Body of pancreas (tissue), 4 donors: ENCODE measurements at regions not wholly inside any gene's neighbourhood (a gene's known extent, or its start where the extent isn't known, plus 50 kb on each side); places are given as distances from the start of the nearest gene placed in this dataset.

ENCODE experiments used
- POLR2A ChIP-seq, 3 donors: fragments of 450-650 bp; IDR thresholded peaks; one replicate each; pipeline ENCODE4 v1.6.1; 2016; ENCODE audit warnings: antibody characterized with exemption in 3 of 3, mild to moderate bottlenecking in 2 of 3
- TF ChIP-seq, protein P1 (sequence below), 7 experiments: fragments of 450-650 bp in 4 of 7; fragments of 200-600 bp in 3 of 7; sonication (generic) in 3 of 7; IDR thresholded peaks; one replicate each; pipeline ENCODE4 v1.5.1; 2016 to 2019; ENCODE audit warnings: antibody characterized with exemption in 7 of 7

DNA sequence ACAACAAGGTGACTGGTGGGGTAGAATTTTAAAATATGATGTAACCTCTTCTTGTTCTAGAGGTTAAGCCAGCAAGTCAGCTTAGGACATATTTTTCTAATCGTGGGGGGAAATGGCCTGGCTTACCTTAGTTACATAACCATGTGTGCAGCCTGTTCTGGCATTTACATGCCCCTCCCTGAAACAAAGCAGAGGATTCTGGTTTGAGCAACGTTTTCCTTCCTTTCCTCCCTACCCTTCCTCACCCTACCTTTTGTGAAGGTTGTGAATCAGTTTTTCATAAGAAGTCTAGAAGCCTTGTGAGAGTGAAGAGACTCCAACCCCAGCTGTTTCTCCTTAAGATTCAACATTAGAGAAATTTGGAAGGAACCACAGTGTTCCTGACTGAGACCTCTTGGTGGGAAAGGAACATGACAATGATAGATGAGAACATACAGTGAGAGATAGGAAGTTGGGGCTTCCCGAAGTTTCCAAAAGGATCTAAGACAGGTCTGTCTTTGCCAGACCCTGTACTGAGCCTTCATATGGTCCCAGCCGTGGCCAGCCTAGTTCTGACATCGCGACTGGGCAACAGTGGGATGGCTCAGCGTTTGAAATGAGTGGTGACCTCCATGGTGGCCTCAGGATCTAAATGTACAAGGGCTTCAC is 365.2 kb downstream of the SPATA31D1 start:
- TF ChIP-seq, protein P1, sequence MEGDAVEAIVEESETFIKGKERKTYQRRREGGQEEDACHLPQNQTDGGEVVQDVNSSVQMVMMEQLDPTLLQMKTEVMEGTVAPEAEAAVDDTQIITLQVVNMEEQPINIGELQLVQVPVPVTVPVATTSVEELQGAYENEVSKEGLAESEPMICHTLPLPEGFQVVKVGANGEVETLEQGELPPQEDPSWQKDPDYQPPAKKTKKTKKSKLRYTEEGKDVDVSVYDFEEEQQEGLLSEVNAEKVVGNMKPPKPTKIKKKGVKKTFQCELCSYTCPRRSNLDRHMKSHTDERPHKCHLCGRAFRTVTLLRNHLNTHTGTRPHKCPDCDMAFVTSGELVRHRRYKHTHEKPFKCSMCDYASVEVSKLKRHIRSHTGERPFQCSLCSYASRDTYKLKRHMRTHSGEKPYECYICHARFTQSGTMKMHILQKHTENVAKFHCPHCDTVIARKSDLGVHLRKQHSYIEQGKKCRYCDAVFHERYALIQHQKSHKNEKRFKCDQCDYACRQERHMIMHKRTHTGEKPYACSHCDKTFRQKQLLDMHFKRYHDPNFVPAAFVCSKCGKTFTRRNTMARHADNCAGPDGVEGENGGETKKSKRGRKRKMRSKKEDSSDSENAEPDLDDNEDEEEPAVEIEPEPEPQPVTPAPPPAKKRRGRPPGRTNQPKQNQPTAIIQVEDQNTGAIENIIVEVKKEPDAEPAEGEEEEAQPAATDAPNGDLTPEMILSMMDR (IDR thresholded peaks at IDR 0.05): no peak
- no peak for TF ChIP-seq POLR2A (IDR thresholded peaks at IDR 0.05)
